ENCODE measurements at regions not wholly inside any gene's neighbourhood (a gene's known extent, or its start where the extent isn't known, plus 50 kb on each side); places are given as distances from the start of the nearest gene placed in this dataset.

GRCh38 chr2:200746301-200746700 lies 65.4 kb upstream of the BZW1 start:
- TF ChIP-seq CTCF (conservative IDR thresholded peaks at IDR 0.05; ENCODE audit: low read length) (no peak), EZH2phosphoT487 (IDR thresholded peaks at IDR 0.05; ENCODE audit: borderline replicate concordance, low read depth, low read length) (no peak)
